ENCODE measurements at regions not wholly inside any gene's neighbourhood (a gene's known extent, or its start where the extent isn't known, plus 50 kb on each side); places are given as distances from the start of the nearest gene placed in this dataset.

DNA sequence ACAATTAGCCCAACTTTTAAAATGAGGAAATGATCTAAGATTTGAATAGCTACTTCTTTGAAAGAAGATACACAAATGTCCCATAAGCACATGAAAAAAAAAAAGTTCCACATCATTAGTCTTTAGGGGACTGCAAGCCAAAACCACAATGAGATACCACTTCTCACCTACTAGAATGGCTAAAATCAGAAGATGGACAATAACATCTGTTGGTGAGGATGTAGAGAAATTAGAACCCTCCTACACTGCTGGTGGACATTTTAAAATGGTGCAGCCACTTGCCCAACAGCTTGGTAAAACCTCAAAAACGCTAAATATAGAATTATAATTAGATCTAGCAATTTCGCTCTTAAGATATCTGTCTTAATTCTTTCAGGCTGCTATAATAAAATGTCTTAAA is 77.1 kb downstream of the MEX3B start:
- no peak for TF ChIP-seq CTCF (conservative IDR thresholded peaks at IDR 0.05)
- no peak for TF ChIP-seq ZFX (IDR thresholded peaks at IDR 0.05)

Measured in C4-2B (cell line).